ENCODE measurements at regions not wholly inside any gene's neighbourhood (a gene's known extent, or its start where the extent isn't known, plus 50 kb on each side); places are given as distances from the start of the nearest gene placed in this dataset.

DNA sequence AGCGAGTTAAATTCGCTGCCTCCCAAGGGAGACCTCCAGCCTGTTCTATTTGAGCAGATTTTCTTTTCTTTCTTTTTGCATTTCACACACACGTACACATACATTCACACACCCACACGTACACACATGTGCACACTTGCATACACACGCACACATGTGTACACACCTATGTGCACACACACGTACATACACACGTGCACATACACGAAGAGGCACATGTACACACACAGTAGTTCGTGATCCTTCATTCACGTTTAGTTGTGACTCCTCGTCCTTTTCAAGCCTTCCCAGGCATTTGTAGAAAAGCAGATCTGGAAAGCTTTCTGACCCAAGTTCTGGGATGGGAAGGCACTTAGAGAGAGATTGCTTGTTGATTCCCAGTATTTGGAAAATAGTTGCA is 290.8 kb upstream of the COBL start:
- TF ChIP-seq, protein P1, sequence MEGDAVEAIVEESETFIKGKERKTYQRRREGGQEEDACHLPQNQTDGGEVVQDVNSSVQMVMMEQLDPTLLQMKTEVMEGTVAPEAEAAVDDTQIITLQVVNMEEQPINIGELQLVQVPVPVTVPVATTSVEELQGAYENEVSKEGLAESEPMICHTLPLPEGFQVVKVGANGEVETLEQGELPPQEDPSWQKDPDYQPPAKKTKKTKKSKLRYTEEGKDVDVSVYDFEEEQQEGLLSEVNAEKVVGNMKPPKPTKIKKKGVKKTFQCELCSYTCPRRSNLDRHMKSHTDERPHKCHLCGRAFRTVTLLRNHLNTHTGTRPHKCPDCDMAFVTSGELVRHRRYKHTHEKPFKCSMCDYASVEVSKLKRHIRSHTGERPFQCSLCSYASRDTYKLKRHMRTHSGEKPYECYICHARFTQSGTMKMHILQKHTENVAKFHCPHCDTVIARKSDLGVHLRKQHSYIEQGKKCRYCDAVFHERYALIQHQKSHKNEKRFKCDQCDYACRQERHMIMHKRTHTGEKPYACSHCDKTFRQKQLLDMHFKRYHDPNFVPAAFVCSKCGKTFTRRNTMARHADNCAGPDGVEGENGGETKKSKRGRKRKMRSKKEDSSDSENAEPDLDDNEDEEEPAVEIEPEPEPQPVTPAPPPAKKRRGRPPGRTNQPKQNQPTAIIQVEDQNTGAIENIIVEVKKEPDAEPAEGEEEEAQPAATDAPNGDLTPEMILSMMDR (IDR thresholded peaks at IDR 0.05) = no peak
- TF ChIP-seq POLR2A (IDR thresholded peaks at IDR 0.05) = no peak

Measured in thyroid gland (tissue), 4 donors.